ENCODE measurements at regions not wholly inside any gene's neighbourhood (a gene's known extent, or its start where the extent isn't known, plus 50 kb on each side); places are given as distances from the start of the nearest gene placed in this dataset.

DNA sequence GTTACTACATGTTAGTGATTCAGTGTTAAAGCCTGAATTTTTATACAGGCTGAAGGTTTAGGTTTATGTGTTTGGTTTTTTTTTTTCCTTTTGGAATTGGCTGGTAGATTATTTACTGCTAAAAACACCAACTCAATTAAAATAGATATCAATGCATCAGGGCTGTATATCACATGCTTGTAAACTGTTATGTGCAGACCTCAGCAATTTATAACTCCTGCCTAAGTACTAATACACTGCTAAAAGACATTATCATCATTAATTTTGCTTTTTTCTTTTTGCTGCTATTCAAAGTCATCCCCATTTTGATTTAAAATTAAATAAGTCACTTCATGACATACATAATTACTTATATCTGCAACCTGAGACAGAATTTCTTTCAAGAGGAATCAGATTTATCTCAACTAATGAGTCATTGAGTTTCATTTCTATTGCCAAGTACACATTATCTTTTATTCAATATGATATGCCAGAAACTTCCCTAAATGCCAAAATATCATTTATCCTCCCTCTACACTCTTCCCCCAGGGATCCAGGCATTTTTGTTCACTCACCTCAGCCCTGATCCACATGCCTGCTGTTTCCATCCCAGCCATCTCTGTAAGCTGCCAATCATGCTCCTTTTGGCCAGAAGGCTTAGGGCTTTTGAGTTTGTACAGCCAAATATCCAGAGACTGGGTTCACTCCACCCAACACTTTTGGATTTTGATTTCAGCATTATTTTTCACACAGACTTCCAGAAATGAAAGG, 98.5 kb downstream of the POLR1F start:
- DNase-seq, result no peak
- Histone ChIP-seq H3K9me3 (replicated peaks) (peaks cover 29% of the 10 kb centered on the region), H3K4me1 (no peaks in the 10 kb centered on the region), H3K36me3 (no peaks in the 10 kb centered on the region), H3K27ac (replicated peaks) (no peak overlapping the region), H3K4me3 (no peak overlapping the region), H3K27me3 (ENCODE audit: low read depth) (no peaks in the 10 kb centered on the region)
- intact Hi-C loops (cut with micrococcal nuclease), result no loop called here
- TF ChIP-seq CTCF (IDR thresholded peaks at IDR 0.05; ENCODE audit: borderline replicate concordance), result no peak

GRCh38 chr7:19589446-19589845, 119.4 kb downstream of the POLR1F start:
- DNase-seq, result no peak
- intact Hi-C loops (cut with micrococcal nuclease), result no loop called here
- peaks cover 33% of the 10 kb centered on the region for H3K9me3 ChIP-seq (replicated peaks)
- no peaks in the 10 kb centered on the region for H3K27me3 ChIP-seq (ENCODE audit: low read depth)
- no peaks in the 10 kb centered on the region for H3K36me3 ChIP-seq
- no peak overlapping the region for H3K27ac ChIP-seq (replicated peaks)
- TF ChIP-seq CTCF (IDR thresholded peaks at IDR 0.05; ENCODE audit: borderline replicate concordance), result no peak
- H3K4me1 ChIP-seq, result no peaks in the 10 kb centered on the region
- no peak overlapping the region for H3K4me3 ChIP-seq

- H3K27me3 ChIP-seq (ENCODE audit: low read depth), result no peaks in the 10 kb centered on the region
- H3K9me3 ChIP-seq (replicated peaks), result peaks cover 19% of the 10 kb centered on the region
- no peak for DNase-seq
- intact Hi-C loops (cut with micrococcal nuclease), result no loop called here
- no peaks in the 10 kb centered on the region for H3K36me3 ChIP-seq
- TF ChIP-seq CTCF (IDR thresholded peaks at IDR 0.05; ENCODE audit: borderline replicate concordance), result no peak
- H3K4me3 ChIP-seq, result no peak overlapping the region
- no peaks in the 10 kb centered on the region for H3K4me1 ChIP-seq
- H3K27ac ChIP-seq (replicated peaks), result no peak overlapping the region
These were observed 121.5 kb downstream of the POLR1F start for GRCh38 chr7:19587291-19587690.

- Histone ChIP-seq H3K4me3 (no peak overlapping the region), H3K27me3 (ENCODE audit: low read depth) (no peaks in the 10 kb centered on the region), H3K36me3 (no peaks in the 10 kb centered on the region), H3K4me1 (no peaks in the 10 kb centered on the region), H3K9me3 (replicated peaks) (peaks cover 9% of the 10 kb centered on the region), H3K27ac (replicated peaks) (no peak overlapping the region)
- TF ChIP-seq CTCF (IDR thresholded peaks at IDR 0.05; ENCODE audit: borderline replicate concordance), result no peak
- intact Hi-C loops (cut with micrococcal nuclease), result no loop called here
- no peak for DNase-seq
These were observed 123.1 kb downstream of the POLR1F start for GRCh38 chr7:19585761-19586160.

DNA sequence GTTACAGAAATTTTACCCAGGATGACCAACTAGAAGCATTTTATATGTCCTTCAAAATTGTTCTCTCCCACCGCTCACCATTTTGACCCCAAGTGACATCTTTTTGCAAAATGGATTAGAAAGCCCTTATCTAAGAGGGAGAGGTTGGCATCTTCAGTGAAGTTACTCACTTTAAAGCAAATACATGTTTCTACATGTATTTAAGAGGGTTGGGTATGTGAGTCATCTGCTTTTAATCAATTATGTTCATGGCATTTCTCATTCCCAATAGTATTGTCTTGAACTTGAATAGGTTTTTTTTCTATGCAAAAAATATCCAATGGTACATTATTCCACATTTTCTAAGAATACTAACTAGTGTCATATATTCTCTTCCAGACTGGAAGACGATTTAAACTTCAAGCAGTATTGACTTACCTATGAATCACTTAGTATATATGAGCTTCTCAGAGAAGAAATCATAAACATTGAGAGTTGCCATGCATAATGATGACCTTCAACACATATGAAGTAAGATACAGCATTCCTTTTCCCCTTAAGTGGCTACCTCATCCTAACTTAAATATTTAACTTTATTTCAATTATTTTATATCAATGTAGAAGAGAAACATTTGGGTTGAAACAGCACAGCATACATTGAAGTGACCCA, 132.8 kb downstream of the POLR1F start:
- Histone ChIP-seq H3K36me3 (no peaks in the 10 kb centered on the region), H3K27me3 (ENCODE audit: low read depth) (no peaks in the 10 kb centered on the region), H3K9me3 (replicated peaks) (no peaks in the 10 kb centered on the region), H3K27ac (replicated peaks) (no peak overlapping the region), H3K4me1 (no peaks in the 10 kb centered on the region), H3K4me3 (no peak overlapping the region)
- intact Hi-C loops (cut with micrococcal nuclease), result no loop called here
- DNase-seq, result no peak
- no peak for TF ChIP-seq CTCF (IDR thresholded peaks at IDR 0.05; ENCODE audit: borderline replicate concordance)
